Caco-2 (cell line): ENCODE measurements at regions not wholly inside any gene's neighbourhood (a gene's known extent, or its start where the extent isn't known, plus 50 kb on each side); places are given as distances from the start of the nearest gene placed in this dataset.

Experiments used
- BruUV-seq: library from RNA; stranded (reverse); fragments of 400-500 nt; replicated peaks from 2 replicates; lab custom pipeline; 2021; lab: Mats Ljungman, UMichigan
- CTCF ChIA-PET: fragments of 300-600 bp; sonication (Branson Sonifier 250); formaldehyde crosslinking; loops from one replicate; lab custom pipeline; 2022; ENCODE audit warnings: antibody characterized with exemption; lab: Charles Lee
- POLR2A ChIA-PET: fragments of 300-600 bp; sonication (Branson Sonifier 250); formaldehyde crosslinking; loops from one replicate; lab custom pipeline; 2022; ENCODE audit warnings: antibody characterized with exemption; lab: Charles Lee
- DNase-seq, 2 experiments: peaks; one replicate each; pipeline versions ENCODE4 v3.0.0 to v3.0.0-alpha.2; 2020 to 2022
- H3K27me3 ChIP-seq: replicated peaks from 2 replicates; pipeline ENCODE4 v1.6.0; 2011; ENCODE audit warnings: low read length; ENCODE audit not compliant: control insufficient read depth, insufficient read depth
- H3K36me3 ChIP-seq: 2 replicates; pipeline ENCODE4 v1.5.1; 2011; ENCODE audit warnings: low read length; ENCODE audit not compliant: control insufficient read depth, insufficient read depth
- H3K4me1 ChIP-seq: fragments of 250-450 bp; sonication (Bioruptor Pico); 2 replicates; pipeline ENCODE4 v1.5.1; 2020; ENCODE audit warnings: mild to moderate bottlenecking
- H3K4me3 ChIP-seq: 2 replicates; pipeline ENCODE4 v1.5.1; 2011; ENCODE audit warnings: low read depth, mild to moderate bottlenecking, control low read depth, low read length
- H3K9me3 ChIP-seq: fragments of 250-450 bp; sonication (Bioruptor Pico); 2 replicates; pipeline ENCODE4 v1.5.1; 2020; ENCODE audit warnings: mild to moderate bottlenecking, moderate library complexity
- H3K27ac Mint-ChIP-seq: one replicate; pipeline ENCODE4 v1.8.0; 2022; ENCODE audit warnings: mixed read lengths; ENCODE audit not compliant: unreplicated experiment
- H3K27me3 Mint-ChIP-seq: one replicate; pipeline ENCODE4 v1.8.0; 2022; ENCODE audit warnings: mixed read lengths; ENCODE audit not compliant: insufficient read depth, unreplicated experiment
- H3K36me3 Mint-ChIP-seq: one replicate; pipeline ENCODE4 v1.8.0; 2022; ENCODE audit warnings: mild to moderate bottlenecking, mixed read lengths; ENCODE audit not compliant: insufficient read depth, unreplicated experiment
- H3K4me1 Mint-ChIP-seq: one replicate; pipeline ENCODE4 v1.8.0; 2022; ENCODE audit warnings: low read depth, mixed read lengths; ENCODE audit not compliant: unreplicated experiment
- H3K4me3 Mint-ChIP-seq: one replicate; pipeline ENCODE4 v1.8.0; 2022; ENCODE audit warnings: mild to moderate bottlenecking, moderate library complexity, mixed read lengths; ENCODE audit not compliant: unreplicated experiment
- H3K9me3 Mint-ChIP-seq: one replicate; pipeline ENCODE4 v1.8.0; 2022; ENCODE audit warnings: mixed read lengths; ENCODE audit not compliant: unreplicated experiment
- intact Hi-C: fragments of 100-400 bp; cut with micrococcal nuclease; formaldehyde crosslinking; loops from one replicate; pipeline ENCODE4 v1.10.0; 2022; ENCODE audit not compliant: unreplicated experiment
- TF ChIP-seq, protein P1 (sequence below), 2 experiments: fragments of 200-600 bp in 1 of 2; IDR thresholded peaks; 1 replicate in 1 of 2; 2 replicates in 1 of 2; pipeline versions ENCODE4 v1.5.1 to v1.8.0; 2011 to 2022; ENCODE audit warnings: antibody characterized with exemption in 1 of 2, control low read depth in 1 of 2, inconsistent platforms in 1 of 2, low read depth in 1 of 2, low read length in 1 of 2, mild to moderate bottlenecking in 1 of 2, moderate library complexity in 1 of 2; ENCODE audit not compliant: insufficient read depth in 1 of 2, severe bottlenecking in 1 of 2, unreplicated experiment in 1 of 2

DNA sequence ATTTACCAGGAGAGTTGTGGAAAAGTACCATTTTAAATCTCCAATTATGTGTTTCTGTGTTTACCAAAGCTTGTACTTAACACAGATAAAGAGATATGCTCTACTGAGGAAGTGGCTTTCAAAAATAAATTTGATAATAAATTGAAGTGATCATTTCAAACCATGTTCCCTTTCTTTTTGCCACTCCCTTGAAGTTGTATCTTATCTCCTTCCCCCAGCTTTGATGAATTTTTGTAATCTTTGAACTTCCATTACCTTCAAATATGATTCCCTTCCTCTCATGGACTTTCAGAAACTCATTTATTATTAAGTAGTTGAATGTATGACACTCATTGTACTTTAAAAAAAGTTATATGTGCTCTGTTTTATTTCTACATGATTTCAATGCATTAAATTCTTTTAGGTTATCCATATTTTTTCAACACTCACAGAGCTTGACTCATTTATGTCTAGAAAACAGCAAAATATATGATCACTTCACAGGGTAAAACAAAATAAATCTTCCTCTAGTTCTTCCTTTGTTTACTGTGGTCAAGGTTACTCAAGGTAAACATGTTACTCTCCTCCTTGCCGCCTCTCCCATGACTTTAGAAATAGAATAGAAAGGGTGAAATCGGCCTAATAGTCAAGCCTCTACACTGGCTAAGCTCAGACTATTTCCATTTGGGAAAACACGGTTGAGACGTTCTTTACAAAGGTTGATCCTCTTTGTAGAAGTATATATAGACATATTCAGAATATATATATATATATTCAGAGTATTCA, 251.2 kb upstream of the SPRY2 start:
- no peak overlapping the region for H3K4me3 ChIP-seq
- H3K4me1 ChIP-seq = no peaks in the 10 kb centered on the region
- no peaks in the 10 kb centered on the region for H3K9me3 Mint-ChIP-seq
- H3K36me3 Mint-ChIP-seq = no peaks in the 10 kb centered on the region
- intact Hi-C loops = no loop called here
- CTCF ChIA-PET = no interaction called here
- peaks cover 2% of the 10 kb centered on the region for H3K27me3 Mint-ChIP-seq
- no peak overlapping the region for H3K27ac Mint-ChIP-seq
- no peak for DNase-seq
- POLR2A ChIA-PET = no interaction called here
- no peaks in the 10 kb centered on the region for H3K27me3 ChIP-seq
- BruUV-seq = no TSS peak
- no peak overlapping the region for H3K4me3 Mint-ChIP-seq
- no peaks in the 10 kb centered on the region for H3K9me3 ChIP-seq
- TF ChIP-seq, protein P1, sequence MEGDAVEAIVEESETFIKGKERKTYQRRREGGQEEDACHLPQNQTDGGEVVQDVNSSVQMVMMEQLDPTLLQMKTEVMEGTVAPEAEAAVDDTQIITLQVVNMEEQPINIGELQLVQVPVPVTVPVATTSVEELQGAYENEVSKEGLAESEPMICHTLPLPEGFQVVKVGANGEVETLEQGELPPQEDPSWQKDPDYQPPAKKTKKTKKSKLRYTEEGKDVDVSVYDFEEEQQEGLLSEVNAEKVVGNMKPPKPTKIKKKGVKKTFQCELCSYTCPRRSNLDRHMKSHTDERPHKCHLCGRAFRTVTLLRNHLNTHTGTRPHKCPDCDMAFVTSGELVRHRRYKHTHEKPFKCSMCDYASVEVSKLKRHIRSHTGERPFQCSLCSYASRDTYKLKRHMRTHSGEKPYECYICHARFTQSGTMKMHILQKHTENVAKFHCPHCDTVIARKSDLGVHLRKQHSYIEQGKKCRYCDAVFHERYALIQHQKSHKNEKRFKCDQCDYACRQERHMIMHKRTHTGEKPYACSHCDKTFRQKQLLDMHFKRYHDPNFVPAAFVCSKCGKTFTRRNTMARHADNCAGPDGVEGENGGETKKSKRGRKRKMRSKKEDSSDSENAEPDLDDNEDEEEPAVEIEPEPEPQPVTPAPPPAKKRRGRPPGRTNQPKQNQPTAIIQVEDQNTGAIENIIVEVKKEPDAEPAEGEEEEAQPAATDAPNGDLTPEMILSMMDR (IDR thresholded peaks at IDR 0.05; ENCODE audit: insufficient read depth in 1 of 2, low read depth in 1 of 2, low read length in 1 of 2, severe bottlenecking in 1 of 2, unreplicated experiment in 1 of 2) = no peak
- no peaks in the 10 kb centered on the region for H3K4me1 Mint-ChIP-seq
- no peaks in the 10 kb centered on the region for H3K36me3 ChIP-seq

DNA sequence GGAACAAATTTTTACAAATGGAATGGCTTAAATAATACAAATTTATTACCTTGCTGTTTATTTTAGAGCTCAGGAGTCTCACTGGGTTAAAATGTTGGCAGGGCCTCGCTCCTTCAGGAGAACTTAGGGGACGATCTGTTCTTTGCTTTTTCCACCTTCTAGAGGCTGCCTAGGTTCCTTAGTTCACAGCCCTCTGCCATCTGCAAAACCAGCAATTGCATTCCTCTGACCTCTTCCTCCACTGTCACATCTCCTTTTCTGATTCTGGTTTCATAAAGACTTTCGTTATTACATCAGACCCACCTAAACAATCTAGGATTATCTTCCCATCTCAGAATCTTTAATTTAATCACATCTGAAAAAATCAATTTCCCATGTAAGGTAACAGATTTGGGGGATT, 249.6 kb upstream of the SPRY2 start:
- Histone ChIP-seq H3K27me3 (no peaks in the 10 kb centered on the region), H3K4me1 (no peaks in the 10 kb centered on the region), H3K9me3 (no peaks in the 10 kb centered on the region), H3K4me3 (no peak overlapping the region), H3K36me3 (no peaks in the 10 kb centered on the region)
- POLR2A ChIA-PET = no interaction called here
- DNase-seq = no peak
- CTCF ChIA-PET = no interaction called here
- H3K36me3 Mint-ChIP-seq = no peaks in the 10 kb centered on the region
- peaks cover 2% of the 10 kb centered on the region for H3K27me3 Mint-ChIP-seq
- H3K27ac Mint-ChIP-seq = no peak overlapping the region
- no peaks in the 10 kb centered on the region for H3K9me3 Mint-ChIP-seq
- BruUV-seq = no TSS peak
- no peaks in the 10 kb centered on the region for H3K4me1 Mint-ChIP-seq
- intact Hi-C loops = no loop called here
- no peak overlapping the region for H3K4me3 Mint-ChIP-seq
- TF ChIP-seq, protein P1 (IDR thresholded peaks at IDR 0.05; ENCODE audit: insufficient read depth in 1 of 2, low read depth in 1 of 2, low read length in 1 of 2, severe bottlenecking in 1 of 2, unreplicated experiment in 1 of 2) = no peak

DNA sequence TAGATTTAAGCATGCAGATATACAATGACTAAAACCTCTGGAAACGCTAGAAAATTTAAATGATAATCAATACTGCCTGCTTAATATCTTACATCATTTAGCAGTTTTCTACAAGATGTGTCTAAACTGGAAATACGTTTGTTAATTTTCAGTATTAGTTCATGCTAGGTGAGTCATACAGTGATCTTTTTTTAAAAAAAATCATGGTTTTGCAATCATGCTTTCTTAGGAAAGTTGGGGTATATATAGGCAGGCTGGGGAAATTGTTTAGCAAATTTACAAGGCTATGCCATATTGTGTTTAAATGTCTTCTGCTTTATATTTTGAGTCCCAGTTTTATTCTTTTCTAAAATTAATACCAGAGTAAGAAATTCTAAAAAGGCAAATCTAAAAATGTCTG, 245.4 kb upstream of the SPRY2 start:
- Mint-ChIP-seq H3K9me3 (no peaks in the 10 kb centered on the region), H3K4me3 (no peak overlapping the region), H3K27me3 (no peaks in the 10 kb centered on the region), H3K4me1 (no peaks in the 10 kb centered on the region), H3K27ac (no peak overlapping the region), H3K36me3 (no peaks in the 10 kb centered on the region)
- intact Hi-C loops = no loop called here
- no peaks in the 10 kb centered on the region for H3K9me3 ChIP-seq
- H3K4me3 ChIP-seq = no peak overlapping the region
- no peaks in the 10 kb centered on the region for H3K27me3 ChIP-seq
- CTCF ChIA-PET = no interaction called here
- POLR2A ChIA-PET = no interaction called here
- BruUV-seq = no TSS peak
- no peak for DNase-seq
- no peaks in the 10 kb centered on the region for H3K36me3 ChIP-seq
- no peaks in the 10 kb centered on the region for H3K4me1 ChIP-seq
- TF ChIP-seq, protein P1 (IDR thresholded peaks at IDR 0.05; ENCODE audit: insufficient read depth in 1 of 2, low read depth in 1 of 2, low read length in 1 of 2, severe bottlenecking in 1 of 2, unreplicated experiment in 1 of 2) = no peak
